Caco-2 (cell line): ENCODE measurements at regions not wholly inside any gene's neighbourhood (a gene's known extent, or its start where the extent isn't known, plus 50 kb on each side); places are given as distances from the start of the nearest gene placed in this dataset.

Experiments used
- BruUV-seq: library from RNA; stranded (reverse); fragments of 400-500 nt; replicated peaks from 2 replicates; lab custom pipeline; 2021; lab: Mats Ljungman, UMichigan
- CTCF ChIA-PET: fragments of 300-600 bp; sonication (Branson Sonifier 250); formaldehyde crosslinking; loops from one replicate; lab custom pipeline; 2022; ENCODE audit warnings: antibody characterized with exemption; lab: Charles Lee
- POLR2A ChIA-PET: fragments of 300-600 bp; sonication (Branson Sonifier 250); formaldehyde crosslinking; loops from one replicate; lab custom pipeline; 2022; ENCODE audit warnings: antibody characterized with exemption; lab: Charles Lee
- DNase-seq, 2 experiments: peaks; one replicate each; pipeline versions ENCODE4 v3.0.0 to v3.0.0-alpha.2; 2020 to 2022
- H3K27me3 ChIP-seq: replicated peaks from 2 replicates; pipeline ENCODE4 v1.6.0; 2011; ENCODE audit warnings: low read length; ENCODE audit not compliant: control insufficient read depth, insufficient read depth
- H3K36me3 ChIP-seq: 2 replicates; pipeline ENCODE4 v1.5.1; 2011; ENCODE audit warnings: low read length; ENCODE audit not compliant: control insufficient read depth, insufficient read depth
- H3K4me1 ChIP-seq: fragments of 250-450 bp; sonication (Bioruptor Pico); 2 replicates; pipeline ENCODE4 v1.5.1; 2020; ENCODE audit warnings: mild to moderate bottlenecking
- H3K4me3 ChIP-seq: 2 replicates; pipeline ENCODE4 v1.5.1; 2011; ENCODE audit warnings: low read depth, mild to moderate bottlenecking, control low read depth, low read length
- H3K9me3 ChIP-seq: fragments of 250-450 bp; sonication (Bioruptor Pico); 2 replicates; pipeline ENCODE4 v1.5.1; 2020; ENCODE audit warnings: mild to moderate bottlenecking, moderate library complexity
- H3K27ac Mint-ChIP-seq: one replicate; pipeline ENCODE4 v1.8.0; 2022; ENCODE audit warnings: mixed read lengths; ENCODE audit not compliant: unreplicated experiment
- H3K27me3 Mint-ChIP-seq: one replicate; pipeline ENCODE4 v1.8.0; 2022; ENCODE audit warnings: mixed read lengths; ENCODE audit not compliant: insufficient read depth, unreplicated experiment
- H3K36me3 Mint-ChIP-seq: one replicate; pipeline ENCODE4 v1.8.0; 2022; ENCODE audit warnings: mild to moderate bottlenecking, mixed read lengths; ENCODE audit not compliant: insufficient read depth, unreplicated experiment
- H3K4me1 Mint-ChIP-seq: one replicate; pipeline ENCODE4 v1.8.0; 2022; ENCODE audit warnings: low read depth, mixed read lengths; ENCODE audit not compliant: unreplicated experiment
- H3K4me3 Mint-ChIP-seq: one replicate; pipeline ENCODE4 v1.8.0; 2022; ENCODE audit warnings: mild to moderate bottlenecking, moderate library complexity, mixed read lengths; ENCODE audit not compliant: unreplicated experiment
- H3K9me3 Mint-ChIP-seq: one replicate; pipeline ENCODE4 v1.8.0; 2022; ENCODE audit warnings: mixed read lengths; ENCODE audit not compliant: unreplicated experiment
- CTCF ChIP-seq, 2 experiments: fragments of 200-600 bp in 1 of 2; IDR thresholded peaks; 1 replicate in 1 of 2; 2 replicates in 1 of 2; pipeline versions ENCODE4 v1.5.1 to v1.8.0; 2011 to 2022; ENCODE audit warnings: antibody characterized with exemption in 1 of 2, control low read depth in 1 of 2, inconsistent platforms in 1 of 2, low read depth in 1 of 2, low read length in 1 of 2, mild to moderate bottlenecking in 1 of 2, moderate library complexity in 1 of 2; ENCODE audit not compliant: insufficient read depth in 1 of 2, severe bottlenecking in 1 of 2, unreplicated experiment in 1 of 2
- intact Hi-C: fragments of 100-400 bp; cut with micrococcal nuclease; formaldehyde crosslinking; loops from one replicate; pipeline ENCODE4 v1.10.0; 2022; ENCODE audit not compliant: unreplicated experiment

GRCh38 chr2:75932996-75933395, 222.3 kb upstream of the GCFC2 start:
- H3K4me3 Mint-ChIP-seq = no peak overlapping the region
- no peaks in the 10 kb centered on the region for H3K27me3 ChIP-seq
- H3K9me3 Mint-ChIP-seq = peaks cover 11% of the 10 kb centered on the region
- H3K36me3 ChIP-seq = no peaks in the 10 kb centered on the region
- no peaks in the 10 kb centered on the region for H3K9me3 ChIP-seq
- ChIA-PET CTCF (no interaction called here), POLR2A (no interaction called here)
- no peak overlapping the region for H3K4me3 ChIP-seq
- H3K27ac Mint-ChIP-seq = no peak overlapping the region
- TF ChIP-seq CTCF (IDR thresholded peaks at IDR 0.05; ENCODE audit: insufficient read depth in 1 of 2, low read depth in 1 of 2, low read length in 1 of 2, severe bottlenecking in 1 of 2, unreplicated experiment in 1 of 2) = no peak
- DNase-seq = no peak
- H3K4me1 ChIP-seq = no peaks in the 10 kb centered on the region
- no TSS peak for BruUV-seq
- peaks cover 10% of the 10 kb centered on the region for H3K27me3 Mint-ChIP-seq
- H3K36me3 Mint-ChIP-seq = no peaks in the 10 kb centered on the region
- intact Hi-C loops = no loop called here
- no peaks in the 10 kb centered on the region for H3K4me1 Mint-ChIP-seq

DNA sequence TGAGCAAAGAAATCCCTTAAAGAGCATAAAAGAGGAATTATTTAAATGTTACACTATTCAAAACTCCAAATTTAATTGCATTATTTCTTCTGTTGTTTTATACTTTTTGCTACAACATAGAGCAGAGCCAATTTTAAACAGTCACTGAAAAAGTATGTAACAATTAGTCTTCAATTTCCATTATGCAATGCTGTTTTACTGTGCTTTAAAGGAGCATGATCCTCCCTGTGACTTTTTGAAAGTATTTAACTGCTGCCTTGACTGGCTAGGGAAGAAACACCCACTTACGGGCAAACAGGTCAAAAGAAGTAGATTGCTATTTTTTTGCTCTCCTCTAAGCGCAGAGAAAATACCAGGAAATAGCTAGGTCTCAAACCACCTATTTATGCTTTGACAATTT, 217.4 kb upstream of the GCFC2 start:
- intact Hi-C loops = no loop called here
- Mint-ChIP-seq H3K9me3 (no peaks in the 10 kb centered on the region), H3K36me3 (no peaks in the 10 kb centered on the region), H3K27ac (no peak overlapping the region), H3K4me3 (no peak overlapping the region), H3K27me3 (no peaks in the 10 kb centered on the region), H3K4me1 (no peaks in the 10 kb centered on the region)
- Histone ChIP-seq H3K27me3 (no peaks in the 10 kb centered on the region), H3K4me1 (no peaks in the 10 kb centered on the region), H3K4me3 (no peak overlapping the region), H3K9me3 (no peaks in the 10 kb centered on the region), H3K36me3 (no peaks in the 10 kb centered on the region)
- BruUV-seq = no TSS peak
- TF ChIP-seq CTCF (IDR thresholded peaks at IDR 0.05; ENCODE audit: insufficient read depth in 1 of 2, low read depth in 1 of 2, low read length in 1 of 2, severe bottlenecking in 1 of 2, unreplicated experiment in 1 of 2) = no peak
- no peak for DNase-seq
- ChIA-PET POLR2A (no interaction called here), CTCF (no interaction called here)

GRCh38 chr2:75925331-75926024, 214.8 kb upstream of the GCFC2 start:
- CTCF ChIA-PET = no interaction called here
- DNase-seq = no peak
- Mint-ChIP-seq H3K27me3 (no peaks in the 10 kb centered on the region), H3K27ac (no peak overlapping the region), H3K4me1 (no peaks in the 10 kb centered on the region), H3K4me3 (no peak overlapping the region), H3K36me3 (no peaks in the 10 kb centered on the region), H3K9me3 (no peaks in the 10 kb centered on the region)
- H3K9me3 ChIP-seq = no peaks in the 10 kb centered on the region
- H3K4me1 ChIP-seq = no peaks in the 10 kb centered on the region
- intact Hi-C loops = no loop called here
- no TSS peak for BruUV-seq
- H3K27me3 ChIP-seq = no peaks in the 10 kb centered on the region
- no peak overlapping the region for H3K4me3 ChIP-seq
- POLR2A ChIA-PET = interaction anchor here (0.6 kb wide), 1 partner anchor 10 kb away, joined by 3 read pairs; no protein-coding TSS in a partner anchor
- no peaks in the 10 kb centered on the region for H3K36me3 ChIP-seq
- no peak for TF ChIP-seq CTCF (IDR thresholded peaks at IDR 0.05; ENCODE audit: insufficient read depth in 1 of 2, low read depth in 1 of 2, low read length in 1 of 2, severe bottlenecking in 1 of 2, unreplicated experiment in 1 of 2)
